Tibial nerve (tissue), 4 donors: ENCODE measurements at regions not wholly inside any gene's neighbourhood (a gene's known extent, or its start where the extent isn't known, plus 50 kb on each side); places are given as distances from the start of the nearest gene placed in this dataset.

Source experiments
- DNase-seq, 2 donors: peaks; one replicate each; pipeline ENCODE4 v3.0.0-alpha.2; 2019; ENCODE audit warnings: low spot score in 2 of 2
- H3K27ac ChIP-seq, 4 donors: fragments of 200-600 bp; sonication (generic) in 3 of 4; one replicate each; pipeline ENCODE4 v1.5.1; 2017 to 2019; ENCODE audit warnings: mild to moderate bottlenecking in 1 of 4
- H3K27me3 ChIP-seq, 2 donors: fragments of 200-600 bp; sonication (generic) in 1 of 2; one replicate each; pipeline versions ENCODE4 v1.5.1 to v1.6.0; 2017 to 2019
- H3K36me3 ChIP-seq, 3 donors: fragments of 200-600 bp; sonication (generic); one replicate each; pipeline ENCODE4 v1.5.1; 2018 to 2019
- H3K4me1 ChIP-seq, 4 donors: fragments of 200-600 bp; sonication (generic) in 3 of 4; one replicate each; pipeline ENCODE4 v1.5.1; 2017 to 2019
- H3K4me3 ChIP-seq, 4 donors: fragments of 200-600 bp; sonication (generic) in 3 of 4; one replicate each; pipeline ENCODE4 v1.5.1; 2017 to 2019; ENCODE audit warnings: mild to moderate bottlenecking in 1 of 4, moderate library complexity in 1 of 4
- H3K9me3 ChIP-seq, 4 donors: fragments of 200-600 bp; sonication (generic) in 3 of 4; one replicate each; pipeline ENCODE4 v1.5.1; 2017 to 2019
- CTCF ChIP-seq, 5 experiments: fragments of 200-600 bp in 3 of 5; fragments of 450-650 bp in 2 of 5; sonication (generic) in 3 of 5; IDR thresholded peaks; one replicate each; pipeline ENCODE4 v1.5.1; 2016 to 2019; ENCODE audit warnings: antibody characterized with exemption in 5 of 5, mild to moderate bottlenecking in 3 of 5, moderate library complexity in 2 of 5
- EP300 ChIP-seq, 2 donors: sonication (generic); formaldehyde crosslinking; IDR thresholded peaks; one replicate each; pipeline ENCODE4 v1.6.1; 2017; ENCODE audit warnings: antibody characterized with exemption in 2 of 2, mild to moderate bottlenecking in 1 of 2
- POLR2A ChIP-seq, 2 donors: fragments of 450-650 bp; IDR thresholded peaks; one replicate each; pipeline ENCODE4 v1.6.1; 2017; ENCODE audit warnings: antibody characterized with exemption in 2 of 2, mild to moderate bottlenecking in 2 of 2, moderate library complexity in 2 of 2
- WGBS, 2 donors: methylation state at CpG; one replicate each; pipeline ENCODE4 v1.1.5; 2018; 5-methylcytosine and 5-hydroxymethylcytosine counted together

DNA sequence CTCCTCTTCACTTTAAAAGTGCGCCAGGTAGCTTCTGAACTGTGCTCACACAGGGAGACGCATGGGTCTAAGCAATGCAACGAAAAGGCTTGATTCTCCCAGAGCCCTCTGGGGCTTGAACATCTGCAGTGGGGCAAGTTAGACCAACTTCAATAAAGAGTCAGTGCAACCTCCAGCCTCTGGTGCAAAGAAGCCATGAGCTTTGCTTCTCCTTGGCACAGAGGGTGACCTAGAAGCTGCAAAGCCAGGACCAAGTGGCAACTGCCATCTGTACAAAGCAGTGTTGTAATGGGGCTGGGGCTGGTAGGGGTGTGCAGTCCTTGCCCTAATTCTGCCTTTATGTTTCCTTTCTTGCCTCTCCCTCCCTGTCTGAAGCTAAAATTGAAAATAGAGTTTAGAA, 219.0 kb upstream of the CD96 start:
- TF ChIP-seq EP300 (IDR thresholded peaks at IDR 0.05) (no peak), CTCF (IDR thresholded peaks at IDR 0.05) (no peak), POLR2A (IDR thresholded peaks at IDR 0.05) (no peak)
- H3K27ac ChIP-seq: no peak overlapping the region
- no peak overlapping the region for H3K4me3 ChIP-seq
- H3K36me3 ChIP-seq: no peaks in the 10 kb centered on the region
- 94 to 97% methylated on average over 3 of the region's 3 CpGs for WGBS, 2 donors
- H3K9me3 ChIP-seq: no peaks in the 10 kb centered on the region
- H3K4me1 ChIP-seq: no peaks in the 10 kb centered on the region
- DNase-seq: no peak
- H3K27me3 ChIP-seq: no peaks in the 10 kb centered on the region

DNA sequence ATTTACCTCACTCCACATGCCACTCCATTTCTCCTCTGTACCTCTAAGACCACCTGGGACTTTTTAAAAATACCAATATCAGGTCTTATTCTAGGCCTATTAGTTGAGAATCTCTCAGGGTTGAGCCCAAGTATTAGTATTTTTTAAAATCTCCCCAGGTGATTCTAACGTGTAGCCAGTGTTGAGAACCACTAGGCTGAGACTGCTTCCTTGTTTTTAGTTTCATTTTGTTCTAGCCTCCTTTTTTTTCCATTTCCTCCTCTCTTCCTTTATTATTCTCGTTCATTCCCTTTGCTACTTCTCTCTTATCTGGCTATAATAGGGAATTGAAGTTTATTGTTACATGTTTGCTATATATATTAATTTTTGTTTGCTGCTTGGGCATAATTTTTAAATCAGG, 217.8 kb upstream of the CD96 start:
- DNase-seq: no peak
- no peaks in the 10 kb centered on the region for H3K4me1 ChIP-seq
- no peaks in the 10 kb centered on the region for H3K36me3 ChIP-seq
- no peaks in the 10 kb centered on the region for H3K27me3 ChIP-seq
- 47 to 55% methylated on average over 2 of the region's 2 CpGs for WGBS, 2 donors
- H3K27ac ChIP-seq: no peak overlapping the region
- TF ChIP-seq CTCF (IDR thresholded peaks at IDR 0.05): no peak
- TF ChIP-seq POLR2A (IDR thresholded peaks at IDR 0.05): no peak
- no peak for TF ChIP-seq EP300 (IDR thresholded peaks at IDR 0.05)
- H3K9me3 ChIP-seq: no peaks in the 10 kb centered on the region
- no peak overlapping the region for H3K4me3 ChIP-seq

GRCh38 chr3:111324645-111325044, 217.4 kb upstream of the CD96 start:
- Histone ChIP-seq H3K9me3 (no peaks in the 10 kb centered on the region), H3K36me3 (no peaks in the 10 kb centered on the region), H3K4me3 (no peak overlapping the region), H3K27ac (no peak overlapping the region), H3K27me3 (no peaks in the 10 kb centered on the region), H3K4me1 (no peaks in the 10 kb centered on the region)
- WGBS, 2 donors: 89 to 98% methylated on average over 1 of the region's 1 CpG
- DNase-seq: no peak
- TF ChIP-seq CTCF (IDR thresholded peaks at IDR 0.05) (no peak), EP300 (IDR thresholded peaks at IDR 0.05) (no peak), POLR2A (IDR thresholded peaks at IDR 0.05) (no peak)

GRCh38 chr3:111325160-111325718, 216.8 kb upstream of the CD96 start:
- no peak for DNase-seq
- no peaks in the 10 kb centered on the region for H3K27me3 ChIP-seq
- TF ChIP-seq POLR2A (IDR thresholded peaks at IDR 0.05) (no peak), CTCF (IDR thresholded peaks at IDR 0.05) (no peak), EP300 (IDR thresholded peaks at IDR 0.05) (no peak)
- H3K36me3 ChIP-seq: no peaks in the 10 kb centered on the region
- 75 to 83% methylated on average over 4 of the region's 4 CpGs for WGBS, 2 donors
- no peak overlapping the region for H3K27ac ChIP-seq
- H3K4me1 ChIP-seq: no peaks in the 10 kb centered on the region
- no peaks in the 10 kb centered on the region for H3K9me3 ChIP-seq
- no peak overlapping the region for H3K4me3 ChIP-seq

DNA sequence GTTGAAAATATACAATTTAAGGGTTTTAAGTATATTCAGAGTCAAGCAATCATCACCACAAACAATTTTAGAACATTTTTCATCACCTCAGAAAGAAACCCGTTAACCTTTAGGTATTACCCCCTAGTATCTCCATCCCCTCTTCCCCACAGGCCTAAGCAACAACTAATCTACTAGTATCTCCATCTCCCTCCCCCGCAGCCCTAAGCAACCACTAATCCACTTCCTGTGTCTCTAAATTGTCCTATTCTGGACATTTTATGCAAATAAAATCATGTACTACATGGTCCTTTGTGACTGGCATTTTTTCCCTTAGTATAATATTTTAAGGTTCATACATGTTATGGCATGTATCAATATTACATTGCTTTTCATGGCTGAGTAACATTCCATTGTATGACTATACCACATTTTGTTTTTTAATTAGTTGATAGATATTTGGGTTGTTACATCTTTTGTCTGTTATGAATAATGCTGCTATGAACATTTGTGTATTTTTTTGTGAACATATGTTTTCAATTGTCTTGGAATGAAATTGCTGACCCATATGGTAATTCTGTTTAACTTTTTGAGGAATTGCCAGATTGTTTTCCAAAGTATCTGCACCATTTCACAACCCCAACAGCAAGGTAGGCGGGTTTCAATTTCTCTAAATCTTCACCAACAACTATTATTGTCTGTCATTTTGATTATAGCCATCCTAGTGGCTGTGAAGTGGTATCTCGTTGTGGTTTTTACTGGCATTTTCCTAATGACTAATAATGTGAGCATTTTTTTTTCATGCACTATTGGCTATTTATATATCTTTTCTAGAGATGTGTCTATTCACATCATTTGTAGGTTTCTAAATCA, 215.6 kb upstream of the CD96 start:
- 88% methylated on average over 4 of the region's 4 CpGs for WGBS, 2 donors
- no peak for TF ChIP-seq CTCF (IDR thresholded peaks at IDR 0.05)
- no peak for TF ChIP-seq EP300 (IDR thresholded peaks at IDR 0.05)
- no peak for TF ChIP-seq POLR2A (IDR thresholded peaks at IDR 0.05)
- H3K36me3 ChIP-seq: no peaks in the 10 kb centered on the region
- no peaks in the 10 kb centered on the region for H3K9me3 ChIP-seq
- H3K27ac ChIP-seq: no peak overlapping the region
- no peak overlapping the region for H3K4me3 ChIP-seq
- no peak for DNase-seq
- H3K27me3 ChIP-seq: no peaks in the 10 kb centered on the region
- H3K4me1 ChIP-seq: no peaks in the 10 kb centered on the region
